ENCODE measurements at regions not wholly inside any gene's neighbourhood (a gene's known extent, or its start where the extent isn't known, plus 50 kb on each side); places are given as distances from the start of the nearest gene placed in this dataset.

DNA sequence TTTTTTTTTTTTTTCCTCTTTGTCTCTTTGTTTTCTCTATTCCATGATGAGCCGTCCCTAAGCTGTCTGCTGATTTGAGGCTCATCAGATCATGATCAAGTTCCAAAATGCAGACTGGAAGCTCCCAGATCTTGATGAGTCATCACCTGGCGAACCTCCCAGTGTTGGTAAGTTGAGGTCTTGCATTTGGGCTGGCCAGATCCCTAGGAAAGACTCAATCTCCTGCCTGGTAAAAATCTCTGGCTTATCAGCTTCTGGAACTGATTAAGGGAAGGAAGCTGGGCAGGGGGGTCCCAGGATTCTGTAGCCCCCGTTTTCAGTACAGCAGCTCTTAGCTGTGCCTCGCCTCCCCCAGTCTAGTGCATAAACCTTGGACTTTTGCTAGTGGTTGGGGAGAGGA lies 69.0 kb downstream of the TSPAN17 start:
- Histone ChIP-seq H3K4me3 (no peak overlapping the region), H3K36me3 (ENCODE audit: low read depth) (no peaks in the 10 kb centered on the region), H2AFZ (no peak overlapping the region), H3K4me1 (ENCODE audit: insufficient read depth) (no peaks in the 10 kb centered on the region), H3F3A (ENCODE audit: insufficient read depth) (no peaks in the 10 kb centered on the region), H3K27ac (no peak overlapping the region), H4K20me1 (ENCODE audit: insufficient read depth) (no peaks in the 10 kb centered on the region), H3K79me2 (ENCODE audit: insufficient read depth) (no peaks in the 10 kb centered on the region), H3K9ac (no peak overlapping the region), H3K9me3 (ENCODE audit: low read depth) (no peaks in the 10 kb centered on the region), H3K9me2 (ENCODE audit: insufficient read depth) (no peaks in the 10 kb centered on the region), H3K27me3 (replicated peaks; ENCODE audit: insufficient read depth) (peaks cover 12% of the 10 kb centered on the region), H3K4me2 (ENCODE audit: unreplicated experiment) (no peak overlapping the region)
- in situ Hi-C loops (cut with MboI), result no loop called here
- TF ChIP-seq EZH2phosphoT487 (IDR thresholded peaks at IDR 0.05; ENCODE audit: insufficient read depth, low read depth) (no peak), EZH2 (IDR thresholded peaks at IDR 0.05; ENCODE audit: insufficient read depth, poor library complexity, severe bottlenecking) (no peak)
- 6 to 9% methylated on average over 4 of the region's 4 CpGs for WGBS, 2 experiments (ENCODE audit: low coverage in 1 of 2, low lambda C conversion rate in 2 of 2, missing lambda C conversion rate in 2 of 2)
- peak; percentile 65 for DNase-seq

DNA sequence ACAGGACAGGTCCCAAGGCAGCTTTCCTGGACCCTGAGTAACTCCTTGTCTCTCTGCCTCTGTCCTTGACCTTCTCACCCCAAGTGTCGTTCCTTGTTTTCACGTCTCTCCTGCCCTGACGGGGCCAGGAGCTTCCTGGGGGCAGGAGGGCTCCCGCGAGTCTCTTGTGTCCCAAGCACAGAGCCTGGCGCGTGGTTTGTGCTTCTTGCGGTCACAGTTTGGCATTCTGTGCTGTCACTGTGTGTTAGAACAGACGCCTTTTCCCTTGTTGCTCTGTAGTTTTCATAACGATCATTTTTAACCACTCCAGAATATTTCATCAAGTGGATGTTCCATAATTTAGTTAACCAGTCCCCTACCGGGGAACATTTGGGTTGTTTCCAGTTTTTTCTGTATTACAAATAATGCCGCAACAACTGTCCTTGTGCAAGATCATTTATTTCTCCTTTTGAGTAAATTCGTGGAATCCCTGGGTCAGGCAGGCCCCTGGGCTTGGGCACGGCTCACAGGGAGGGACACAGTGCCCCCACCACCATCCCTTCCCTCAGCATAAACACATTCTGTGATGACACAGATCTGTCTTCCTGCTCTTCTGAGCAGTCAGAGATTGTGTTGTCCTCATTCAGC lies 71.9 kb downstream of the TSPAN17 start:
- Histone ChIP-seq H3K9me3 (ENCODE audit: low read depth) (no peaks in the 10 kb centered on the region), H3F3A (ENCODE audit: insufficient read depth) (no peaks in the 10 kb centered on the region), H3K4me2 (ENCODE audit: unreplicated experiment) (no peak overlapping the region), H3K4me1 (ENCODE audit: insufficient read depth) (no peaks in the 10 kb centered on the region), H2AFZ (no peak overlapping the region), H4K20me1 (ENCODE audit: insufficient read depth) (no peaks in the 10 kb centered on the region), H3K4me3 (no peak overlapping the region), H3K36me3 (ENCODE audit: low read depth) (no peaks in the 10 kb centered on the region), H3K27ac (no peak overlapping the region), H3K27me3 (replicated peaks; ENCODE audit: insufficient read depth) (peaks cover 12% of the 10 kb centered on the region), H3K9me2 (ENCODE audit: insufficient read depth) (no peaks in the 10 kb centered on the region), H3K79me2 (ENCODE audit: insufficient read depth) (no peaks in the 10 kb centered on the region), H3K9ac (no peak overlapping the region)
- no peak for TF ChIP-seq EZH2 (IDR thresholded peaks at IDR 0.05; ENCODE audit: insufficient read depth, poor library complexity, severe bottlenecking)
- no peak for TF ChIP-seq EZH2phosphoT487 (IDR thresholded peaks at IDR 0.05; ENCODE audit: insufficient read depth, low read depth)
- 55% methylated on average over 14 of the region's 14 CpGs for WGBS, 2 experiments (ENCODE audit: low coverage in 1 of 2, low lambda C conversion rate in 2 of 2, missing lambda C conversion rate in 2 of 2)
- in situ Hi-C loops (cut with MboI), result no loop called here
- DNase-seq, result no peak

DNA sequence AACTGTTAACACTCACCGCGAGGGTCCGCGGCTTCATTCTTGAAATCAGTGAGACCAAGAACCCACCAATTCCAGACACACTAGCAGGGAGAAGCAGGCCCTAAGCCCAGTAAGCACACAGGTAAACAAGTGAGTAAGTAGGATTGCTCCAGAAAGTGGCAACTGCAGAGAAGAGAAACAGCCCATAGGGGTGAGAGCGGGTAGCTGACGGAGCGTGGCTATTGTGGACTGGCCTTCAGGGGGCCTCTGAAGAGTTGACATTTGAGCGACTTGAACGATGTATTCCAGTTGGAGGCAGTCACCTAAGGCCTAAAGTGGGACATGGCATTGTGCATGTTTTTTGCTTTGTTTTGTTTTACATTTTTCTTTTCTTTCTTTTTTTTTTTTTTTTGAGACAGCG lies 74.2 kb downstream of the TSPAN17 start:
- Histone ChIP-seq H2AFZ (no peak overlapping the region), H3F3A (ENCODE audit: insufficient read depth) (no peaks in the 10 kb centered on the region), H3K79me2 (ENCODE audit: insufficient read depth) (no peaks in the 10 kb centered on the region), H4K20me1 (ENCODE audit: insufficient read depth) (no peaks in the 10 kb centered on the region), H3K36me3 (ENCODE audit: low read depth) (no peaks in the 10 kb centered on the region), H3K27ac (no peak overlapping the region), H3K27me3 (replicated peaks; ENCODE audit: insufficient read depth) (peaks cover 25% of the 10 kb centered on the region), H3K9me3 (ENCODE audit: low read depth) (no peaks in the 10 kb centered on the region), H3K9ac (no peak overlapping the region), H3K4me2 (ENCODE audit: unreplicated experiment) (no peak overlapping the region), H3K4me3 (no peak overlapping the region), H3K9me2 (ENCODE audit: insufficient read depth) (no peaks in the 10 kb centered on the region), H3K4me1 (ENCODE audit: insufficient read depth) (no peaks in the 10 kb centered on the region)
- DNase-seq, result no peak
- in situ Hi-C loops (cut with MboI), result no loop called here
- TF ChIP-seq EZH2phosphoT487 (IDR thresholded peaks at IDR 0.05; ENCODE audit: insufficient read depth, low read depth) (no peak), EZH2 (IDR thresholded peaks at IDR 0.05; ENCODE audit: insufficient read depth, poor library complexity, severe bottlenecking) (no peak)
- 79 to 83% methylated on average over 10 of the region's 10 CpGs for WGBS, 2 experiments (ENCODE audit: low coverage in 1 of 2, low lambda C conversion rate in 2 of 2, missing lambda C conversion rate in 2 of 2)

DNA sequence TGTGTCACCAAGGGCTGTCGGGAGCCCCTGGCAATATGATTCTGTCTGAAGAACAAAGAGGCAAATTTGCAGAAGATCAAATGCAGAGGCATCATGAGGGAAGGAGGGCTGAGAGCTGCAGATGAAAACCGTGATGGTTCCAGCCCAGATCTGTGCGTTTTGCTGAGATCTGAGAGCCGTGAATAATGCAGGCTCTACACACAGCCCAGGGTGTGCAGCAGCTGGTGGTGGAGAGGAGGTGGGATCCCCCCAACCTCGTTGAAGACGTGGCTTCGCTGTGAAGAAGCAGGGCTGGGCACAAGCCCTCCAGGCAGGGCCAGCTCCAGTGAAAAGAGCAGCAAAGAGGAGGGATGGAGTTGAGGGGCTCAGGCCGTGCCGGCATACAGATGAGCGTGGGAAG lies 75.5 kb downstream of the TSPAN17 start:
- H3K27me3 ChIP-seq (replicated peaks; ENCODE audit: insufficient read depth), result peaks cover 32% of the 10 kb centered on the region
- TF ChIP-seq EZH2 (IDR thresholded peaks at IDR 0.05; ENCODE audit: insufficient read depth, poor library complexity, severe bottlenecking) (no peak), EZH2phosphoT487 (IDR thresholded peaks at IDR 0.05; ENCODE audit: insufficient read depth, low read depth) (no peak)

DNA sequence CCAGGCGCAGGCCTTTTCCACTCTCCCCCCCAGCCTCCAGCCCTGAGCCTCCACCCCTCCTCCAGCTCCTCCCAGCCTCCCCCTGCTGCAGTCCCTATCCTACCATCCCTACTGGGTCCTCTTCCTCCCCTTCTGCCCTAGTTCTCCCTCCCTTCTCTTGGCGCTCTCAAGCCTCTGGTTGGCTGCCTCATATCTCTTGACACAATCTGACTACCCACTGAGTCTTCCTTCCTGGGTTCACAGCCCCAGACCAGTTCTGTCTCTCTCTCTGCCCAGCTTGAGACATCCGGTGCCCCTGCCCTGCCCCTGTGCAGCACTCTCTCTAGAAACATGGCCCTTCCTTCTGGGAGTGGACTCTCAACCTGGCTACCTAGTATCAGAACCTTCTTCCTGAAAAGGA lies 76.2 kb downstream of the TSPAN17 start:
- Histone ChIP-seq H3K9me3 (ENCODE audit: low read depth) (no peaks in the 10 kb centered on the region), H3K36me3 (ENCODE audit: low read depth) (no peaks in the 10 kb centered on the region), H3K4me2 (ENCODE audit: unreplicated experiment) (no peak overlapping the region), H3K4me1 (ENCODE audit: insufficient read depth) (no peaks in the 10 kb centered on the region), H2AFZ (no peak overlapping the region), H3K79me2 (ENCODE audit: insufficient read depth) (no peaks in the 10 kb centered on the region), H3K4me3 (no peak overlapping the region), H3K9me2 (ENCODE audit: insufficient read depth) (no peaks in the 10 kb centered on the region), H4K20me1 (ENCODE audit: insufficient read depth) (no peaks in the 10 kb centered on the region), H3F3A (ENCODE audit: insufficient read depth) (no peaks in the 10 kb centered on the region), H3K27ac (no peak overlapping the region), H3K27me3 (replicated peaks; ENCODE audit: insufficient read depth) (peaks cover 38% of the 10 kb centered on the region), H3K9ac (no peak overlapping the region)
- WGBS, 2 experiments (ENCODE audit: low coverage in 1 of 2, low lambda C conversion rate in 2 of 2, missing lambda C conversion rate in 2 of 2), result 40 to 51% methylated on average over 2 to 3 of the region's 3 CpGs
- TF ChIP-seq EZH2phosphoT487 (IDR thresholded peaks at IDR 0.05; ENCODE audit: insufficient read depth, low read depth) (no peak), EZH2 (IDR thresholded peaks at IDR 0.05; ENCODE audit: insufficient read depth, poor library complexity, severe bottlenecking) (no peak)
- in situ Hi-C loops (cut with MboI), result no loop called here
- no peak for DNase-seq

More for the DNA sequence above, 75.5 kb downstream of the TSPAN17 start:
- Histone ChIP-seq H3K4me3 (no peak overlapping the region), H3K4me1 (ENCODE audit: insufficient read depth) (no peaks in the 10 kb centered on the region), H3K27ac (no peak overlapping the region), H3F3A (ENCODE audit: insufficient read depth) (no peaks in the 10 kb centered on the region), H2AFZ (no peak overlapping the region), H3K9me3 (ENCODE audit: low read depth) (no peaks in the 10 kb centered on the region), H4K20me1 (ENCODE audit: insufficient read depth) (no peaks in the 10 kb centered on the region), H3K79me2 (ENCODE audit: insufficient read depth) (no peaks in the 10 kb centered on the region), H3K36me3 (ENCODE audit: low read depth) (no peaks in the 10 kb centered on the region), H3K4me2 (ENCODE audit: unreplicated experiment) (no peak overlapping the region), H3K9me2 (ENCODE audit: insufficient read depth) (no peaks in the 10 kb centered on the region), H3K9ac (no peak overlapping the region)
- in situ Hi-C loops (cut with MboI), result no loop called here
- no peak for DNase-seq
- WGBS, 2 experiments (ENCODE audit: low coverage in 1 of 2, low lambda C conversion rate in 2 of 2, missing lambda C conversion rate in 2 of 2), result 10 to 11% methylated on average over 10 of the region's 10 CpGs
